Inflammatory macrophage (primary cell): ENCODE measurements at regions not wholly inside any gene's neighbourhood (a gene's known extent, or its start where the extent isn't known, plus 50 kb on each side); places are given as distances from the start of the nearest gene placed in this dataset.

Experiments used
- DNase-seq, 2 donors: peaks; one replicate each; pipeline ENCODE4 v3.0.0-alpha.2; 2020 to 2022

DNA sequence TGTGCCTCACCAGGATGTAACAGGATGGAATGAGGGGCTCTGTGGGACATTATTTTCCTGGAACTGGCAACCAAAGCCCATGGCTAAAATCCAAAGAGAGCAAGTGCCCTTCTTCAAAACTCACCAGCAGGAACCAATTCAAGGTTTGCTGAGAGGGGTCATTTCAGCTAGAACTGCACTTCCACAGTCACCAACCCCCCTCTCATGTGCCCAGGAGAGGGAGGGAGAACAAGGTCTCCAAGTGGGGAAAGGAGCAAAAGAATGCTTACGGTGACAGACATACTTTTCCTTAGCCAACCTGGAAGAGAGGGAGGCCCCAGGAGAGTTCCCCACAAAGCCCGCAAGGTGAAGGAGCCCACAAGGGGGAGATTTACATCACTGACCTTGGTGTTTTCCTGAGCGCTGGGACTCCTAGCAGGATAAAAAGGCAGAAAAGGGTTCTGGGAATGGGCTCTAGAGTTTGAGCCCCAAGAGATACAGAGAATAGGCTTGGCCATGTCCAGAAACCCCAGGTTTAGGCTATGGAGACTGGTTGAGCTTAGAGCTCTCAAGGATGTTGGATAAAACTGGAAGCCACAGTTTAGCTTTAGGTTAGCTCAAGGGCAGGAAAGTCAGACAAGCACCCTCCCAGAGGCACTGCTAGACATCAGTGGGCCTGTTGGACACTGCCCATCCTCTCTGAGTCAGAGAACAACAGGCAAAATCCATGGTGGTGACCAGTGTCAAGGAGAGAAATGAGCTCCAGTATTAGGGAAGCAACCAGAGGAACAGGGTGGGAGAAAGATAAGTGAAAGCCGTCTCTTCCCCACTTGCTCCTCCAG, 63.9 kb upstream of the GHITM start:
- DNase-seq, result no peak

DNA sequence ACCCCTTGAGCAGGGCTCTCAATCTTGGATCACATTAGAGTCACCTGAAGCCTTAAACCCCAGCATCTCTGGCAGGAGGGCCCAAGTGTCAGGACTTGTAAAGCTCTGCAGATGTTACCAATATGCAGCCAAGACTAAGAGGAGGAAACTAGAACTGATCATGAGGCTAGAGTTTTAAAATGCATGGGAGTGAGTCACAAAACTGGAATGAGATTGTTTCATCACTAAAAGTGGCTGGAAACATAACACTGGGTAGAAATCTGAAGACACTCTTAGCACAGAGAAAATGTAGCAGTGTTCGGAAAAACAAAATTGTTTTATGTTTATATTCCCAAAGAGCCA, 63.3 kb upstream of the GHITM start:
- no peak for DNase-seq

DNA sequence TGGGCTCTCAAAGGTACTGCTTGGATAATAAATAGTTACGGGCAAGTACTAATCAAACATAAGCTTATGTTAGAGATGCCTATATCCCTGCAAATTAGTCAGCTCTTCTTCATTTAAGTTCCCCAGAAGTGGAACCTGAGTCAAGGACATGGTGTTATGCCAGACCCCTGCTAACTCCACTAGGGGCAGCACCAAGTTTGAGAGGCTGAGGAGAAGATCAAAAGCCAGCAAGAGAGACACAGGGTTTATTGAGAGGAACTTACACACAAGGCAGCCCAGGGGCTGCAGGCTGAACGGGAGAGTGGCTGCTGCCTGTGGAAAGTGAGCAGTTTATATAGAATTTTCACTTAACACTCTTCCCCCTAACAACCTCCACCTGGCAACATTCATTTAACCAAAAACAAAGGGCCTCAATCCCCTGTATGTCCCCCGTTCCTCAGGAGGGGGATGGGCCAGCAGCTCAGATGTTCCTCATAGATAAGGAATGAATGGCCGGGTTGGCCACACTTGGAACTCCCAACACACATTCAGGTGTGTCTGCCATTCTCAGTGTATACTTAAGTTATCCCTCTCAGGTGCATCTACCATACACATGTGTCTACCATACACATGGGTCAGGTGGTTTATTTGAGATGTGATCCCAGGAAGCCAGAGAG, 62.6 kb upstream of the GHITM start:
- no peak for DNase-seq

DNA sequence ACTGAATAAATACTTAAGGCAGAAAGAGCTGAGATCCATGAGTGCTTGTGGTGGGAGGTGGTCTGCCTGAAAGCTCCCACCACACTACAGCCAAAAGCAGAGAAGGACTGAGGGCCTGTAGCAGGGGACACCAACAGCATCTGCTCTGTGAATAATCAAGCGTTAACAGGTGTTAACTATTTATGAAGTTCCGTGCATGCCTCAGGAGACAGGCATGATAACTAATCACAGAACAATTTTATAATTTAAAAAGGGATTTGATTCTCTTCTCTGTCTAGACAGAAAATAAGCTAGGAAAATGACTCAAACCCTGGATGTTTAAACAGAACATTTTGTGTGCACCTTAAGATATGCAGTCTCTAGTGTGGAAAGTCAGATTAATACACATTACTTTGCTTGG, 61.5 kb upstream of the GHITM start:
- no peak for DNase-seq

DNA sequence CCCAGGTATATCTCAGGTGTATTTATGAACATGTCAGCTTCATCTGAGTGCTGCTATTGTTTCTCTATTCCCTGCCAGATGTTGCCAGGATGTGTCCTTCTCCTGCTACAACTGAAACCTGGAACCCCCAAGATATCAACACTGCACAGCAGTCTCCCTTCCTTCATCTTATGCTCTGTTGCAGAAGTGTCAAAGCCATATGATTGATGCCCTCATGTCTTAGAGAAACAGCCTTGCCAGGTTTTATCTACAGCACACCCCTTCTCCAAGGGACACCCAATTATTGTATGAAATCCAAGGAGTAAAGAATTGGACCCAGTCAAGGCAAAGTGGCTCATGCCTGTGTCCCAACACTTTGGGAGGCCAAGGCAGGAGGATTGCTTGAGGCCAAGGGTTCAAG, 60.5 kb upstream of the GHITM start:
- DNase-seq, result no peak

DNA sequence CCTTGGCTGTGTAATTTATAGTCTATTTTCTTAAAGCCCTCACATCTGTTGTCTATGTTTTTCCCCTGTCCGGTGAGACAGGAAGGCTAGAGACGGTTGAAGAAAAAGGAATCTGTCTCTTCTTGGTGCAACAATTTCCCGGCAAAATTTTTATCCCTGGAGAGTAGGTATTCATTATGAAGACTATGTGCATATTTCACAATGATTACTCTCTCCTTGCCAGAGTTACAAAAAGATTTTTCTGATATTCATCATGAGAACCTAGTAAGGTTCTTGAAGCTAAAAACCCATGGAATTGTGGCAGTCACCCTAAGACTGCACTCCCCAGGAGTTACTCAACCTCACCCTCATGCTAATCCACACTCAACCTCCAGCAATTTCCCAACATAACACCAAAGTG, 55.0 kb upstream of the GHITM start:
- no peak for DNase-seq

DNA sequence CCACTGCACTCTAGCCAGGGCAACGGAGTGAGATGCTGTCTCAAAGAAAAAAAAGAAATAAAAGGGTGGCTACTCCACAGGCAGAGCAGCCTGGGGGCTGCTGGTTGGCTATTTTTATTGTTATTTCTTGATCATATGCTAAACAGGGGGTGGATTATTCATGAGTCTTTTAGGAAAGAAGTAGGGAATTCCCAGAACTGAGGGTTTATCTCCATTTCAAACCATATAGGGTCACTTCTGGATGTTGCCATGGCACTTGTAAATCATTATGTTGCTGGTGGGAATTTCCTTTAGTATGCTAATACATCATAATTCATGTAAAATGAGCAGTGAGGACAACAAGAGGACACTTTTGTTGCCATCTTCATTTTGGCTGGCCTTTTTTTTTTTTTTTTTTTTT, 52.1 kb upstream of the GHITM start:
- DNase-seq, result no peak

DNA sequence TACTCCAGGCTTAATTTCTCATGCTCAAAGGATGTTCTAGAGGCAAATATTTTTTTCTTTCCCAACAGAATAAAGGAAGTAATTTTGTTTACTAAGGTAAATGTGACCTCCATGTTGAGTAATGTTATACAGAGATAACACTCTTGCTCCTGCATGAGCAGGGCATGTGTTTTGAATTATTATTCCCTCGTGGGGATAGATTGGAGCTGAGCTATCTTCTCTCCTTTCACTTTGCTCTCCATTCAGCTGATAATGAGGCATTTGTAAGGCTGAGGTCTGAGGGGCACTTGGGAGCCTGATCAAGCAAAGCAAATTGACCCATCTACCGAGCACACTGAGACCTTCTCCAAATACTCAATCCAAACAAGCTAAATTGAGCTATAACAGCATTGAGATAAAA, 50.7 kb upstream of the GHITM start:
- no peak for DNase-seq

DNA sequence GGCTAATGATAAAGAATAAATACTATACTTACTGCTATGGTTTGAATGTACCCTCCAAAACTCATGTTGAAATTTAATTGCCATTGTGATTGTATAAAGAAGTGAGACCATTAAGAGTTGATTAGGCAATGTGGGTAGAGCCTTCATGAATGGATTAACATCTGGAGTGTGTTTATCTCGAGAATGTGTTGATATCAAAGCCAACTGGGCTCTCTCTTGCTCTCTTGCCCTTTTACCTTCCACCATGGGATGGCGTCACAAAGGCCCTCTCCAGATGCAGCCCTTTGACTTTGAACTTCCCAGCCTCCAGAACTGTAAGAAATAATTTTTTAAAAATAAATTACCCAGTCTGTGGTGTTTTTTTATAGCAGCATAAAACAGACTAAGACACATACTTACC, 50.1 kb upstream of the GHITM start:
- DNase-seq, result no peak
